Ammon's horn (tissue), 1 donor: ENCODE measurements at regions not wholly inside any gene's neighbourhood (a gene's known extent, or its start where the extent isn't known, plus 50 kb on each side); places are given as distances from the start of the nearest gene placed in this dataset.
"Not testable (repeated sequence)": the region's sequence is repeated elsewhere in the genome, so short reads cannot be mapped to it uniquely, and the experiment has no call there.

Experiments
- DNase-seq: peaks from one replicate; pipeline ENCODE4 v3.0.0-alpha.2; 2016; ENCODE audit warnings: low spot score

DNA sequence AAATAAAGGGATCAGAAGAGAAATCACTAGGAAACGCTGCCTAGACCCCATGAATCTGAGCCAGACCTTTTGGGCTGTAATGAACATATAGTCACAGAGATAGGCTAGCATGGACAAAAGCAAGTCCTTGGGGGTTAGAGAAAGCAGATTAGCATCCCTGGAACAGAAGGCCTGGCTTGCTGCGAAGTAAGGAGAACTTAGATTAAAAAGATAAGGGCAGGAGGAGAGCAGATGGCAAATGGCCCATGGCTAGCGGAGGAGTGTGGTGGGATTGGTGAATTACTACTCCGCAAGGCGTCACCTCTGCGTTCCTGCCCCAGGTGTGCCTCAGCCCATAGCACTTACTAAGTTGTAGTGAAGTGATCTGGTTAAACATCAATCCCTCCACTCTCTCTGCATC lies 92.3 kb upstream of the ZNF438 start:
- DNase-seq, result no peak

DNA sequence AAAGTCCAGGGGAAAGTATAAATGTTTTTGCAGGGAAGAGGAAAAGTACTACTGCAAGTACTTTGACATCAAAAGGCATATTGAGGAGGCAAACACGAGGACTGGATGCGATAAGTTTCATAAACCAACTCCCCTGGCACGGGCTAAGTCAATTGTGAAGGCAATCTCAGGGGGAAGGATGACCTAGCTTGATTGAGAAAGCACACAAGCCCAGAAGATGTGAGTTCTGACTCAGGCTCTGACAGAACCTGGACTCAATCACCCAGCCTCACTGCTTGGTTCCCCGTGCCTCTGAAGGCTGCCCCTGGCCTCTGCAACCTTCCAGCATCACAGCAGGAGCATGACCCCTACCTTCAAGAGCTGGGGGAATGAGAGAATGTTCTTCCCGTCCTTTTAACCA lies 93.2 kb upstream of the ZNF438 start:
- no peak for DNase-seq

DNA sequence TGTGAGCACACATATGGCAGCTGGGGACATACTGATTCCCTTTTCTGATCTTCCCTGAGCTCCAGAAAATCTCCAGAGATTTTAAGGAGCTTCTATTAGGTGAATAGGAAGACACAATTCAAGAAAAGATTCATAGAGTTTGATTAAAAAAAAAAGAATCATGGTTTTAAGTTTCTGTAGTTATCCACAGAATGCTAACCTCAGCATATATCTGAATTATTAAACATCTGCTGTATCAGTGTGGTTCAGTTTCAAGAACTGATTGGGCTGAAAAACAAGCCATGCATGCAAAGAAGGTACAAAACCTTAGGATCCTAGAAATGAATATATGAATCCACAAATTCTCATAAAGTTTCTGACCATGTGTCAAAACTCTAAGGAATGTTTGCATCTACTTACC lies 94.1 kb upstream of the ZNF438 start:
- DNase-seq, result no peak

DNA sequence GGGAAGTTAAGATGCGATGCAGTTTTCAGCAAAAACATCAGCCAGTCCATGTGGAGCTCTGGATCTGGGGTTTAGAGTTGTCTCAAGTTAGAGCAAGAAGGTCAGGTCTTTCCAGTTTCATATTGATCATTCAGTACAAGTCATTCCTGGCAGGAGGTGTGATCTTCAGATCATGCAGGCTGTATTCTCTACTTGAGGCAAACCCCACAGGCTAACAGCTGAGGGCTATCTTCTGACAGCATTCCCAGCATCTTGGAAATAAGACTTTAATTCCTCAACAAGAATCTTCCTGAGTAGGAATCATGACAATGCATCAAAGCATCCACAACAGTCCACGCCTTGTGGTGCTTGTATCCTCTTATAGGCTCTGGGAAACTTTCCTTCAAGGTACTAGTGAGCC lies 94.9 kb upstream of the ZNF438 start:
- DNase-seq, result no peak

DNA sequence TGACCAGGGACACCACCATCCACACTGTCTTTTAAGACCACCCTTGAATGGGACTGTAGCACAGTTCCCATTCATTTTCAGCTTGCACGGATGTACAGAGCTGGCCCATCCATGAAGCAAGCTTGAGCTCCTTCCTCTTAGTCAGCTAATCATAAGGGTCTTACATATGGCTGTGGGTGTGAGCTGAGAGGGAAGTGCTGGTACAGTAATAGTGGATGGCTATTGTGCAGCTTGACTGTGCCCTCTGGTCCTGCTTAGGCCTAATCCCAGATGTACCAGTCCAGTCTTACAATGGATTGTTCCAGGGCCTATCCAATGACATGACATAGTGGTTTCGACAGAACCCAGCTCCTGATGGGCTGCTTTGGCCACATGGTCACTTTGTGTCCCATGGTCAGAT lies 96.9 kb upstream of the ZNF438 start:
- no peak for DNase-seq

DNA sequence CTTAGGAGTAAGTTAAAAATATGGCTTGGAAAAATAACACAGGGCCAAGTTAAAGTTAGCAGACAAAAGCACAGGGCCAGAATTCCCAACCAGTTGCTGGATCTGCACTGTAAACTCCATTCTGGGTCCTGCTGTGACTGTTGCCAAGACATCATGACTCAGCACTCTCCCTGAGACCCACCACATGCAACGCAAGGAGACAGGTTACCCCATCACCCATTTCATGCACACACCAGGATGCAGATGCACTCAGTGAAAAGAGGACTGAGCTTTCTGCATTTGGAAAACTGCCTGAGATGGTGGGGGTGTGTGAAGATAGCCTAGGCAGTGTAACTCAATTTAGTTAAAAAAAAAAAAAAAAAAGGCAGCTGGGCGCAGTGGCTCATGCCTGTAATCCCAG lies 97.6 kb upstream of the ZNF438 start:
- peak; percentile 41 for DNase-seq

DNA sequence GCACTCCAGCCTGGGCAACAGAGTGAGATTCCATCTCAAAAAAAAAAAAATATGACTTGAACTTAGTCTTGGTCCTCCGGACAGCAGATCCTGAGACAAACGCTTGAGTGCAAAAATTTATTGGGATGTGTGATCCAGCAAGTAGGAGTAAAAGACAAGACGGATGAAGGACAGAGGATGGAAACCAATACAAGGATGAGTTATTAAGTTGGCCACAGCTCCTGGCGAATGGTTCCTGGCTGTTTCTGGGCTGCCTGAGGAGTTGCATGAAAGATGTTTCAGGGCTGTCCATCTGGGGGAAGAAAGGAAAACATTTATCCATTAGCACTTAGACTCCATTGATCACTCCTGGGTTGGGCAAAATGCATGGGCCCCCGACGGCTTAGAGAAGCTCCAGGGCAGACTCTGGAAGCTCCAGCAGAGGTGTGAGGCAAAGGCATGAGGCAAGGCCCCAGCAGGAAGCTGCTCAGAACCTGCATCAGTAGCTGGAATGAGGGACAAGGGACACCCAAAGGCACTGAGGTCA lies 98.3 kb upstream of the ZNF438 start:
- no peak for DNase-seq

DNA sequence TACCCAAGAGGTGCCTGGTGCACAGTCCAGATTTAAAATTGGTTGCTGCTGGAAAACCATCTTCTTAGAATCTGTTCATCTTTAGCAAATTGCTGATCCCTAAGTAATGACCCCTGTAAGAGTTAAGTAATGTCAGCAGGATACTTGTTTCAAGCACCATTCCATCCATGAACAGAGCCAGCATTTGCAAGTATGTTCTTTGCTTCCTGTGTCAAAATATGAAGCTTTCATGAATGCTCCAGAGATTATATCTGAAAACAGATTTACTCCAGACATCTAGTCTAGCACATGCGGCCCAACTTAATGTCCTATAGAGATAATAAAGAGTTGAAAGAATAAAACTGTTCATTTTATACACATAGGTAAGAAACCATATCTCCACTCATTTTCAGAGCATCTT lies 98.7 kb upstream of the ZNF438 start:
- DNase-seq, result no peak

DNA sequence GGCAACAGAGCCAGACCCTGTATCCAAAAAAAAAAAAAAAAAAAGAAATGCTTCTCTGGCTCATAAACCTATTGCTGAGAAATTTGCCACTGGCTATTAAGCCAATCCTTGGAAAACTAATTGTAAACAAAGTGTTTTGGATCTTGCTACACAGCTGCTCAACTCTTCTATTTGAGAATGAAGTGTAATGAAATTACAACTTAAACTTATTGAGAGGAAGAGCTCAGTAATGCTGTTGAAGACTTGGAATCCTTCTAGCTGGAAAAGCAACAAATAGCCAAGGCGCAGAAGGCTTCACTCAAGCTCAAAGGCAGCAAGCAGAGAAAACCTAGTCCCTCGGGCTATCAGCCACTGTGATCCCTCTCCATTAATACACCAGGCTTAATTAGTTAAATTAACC lies 99.6 kb upstream of the ZNF438 start:
- DNase-seq, result no peak

DNA sequence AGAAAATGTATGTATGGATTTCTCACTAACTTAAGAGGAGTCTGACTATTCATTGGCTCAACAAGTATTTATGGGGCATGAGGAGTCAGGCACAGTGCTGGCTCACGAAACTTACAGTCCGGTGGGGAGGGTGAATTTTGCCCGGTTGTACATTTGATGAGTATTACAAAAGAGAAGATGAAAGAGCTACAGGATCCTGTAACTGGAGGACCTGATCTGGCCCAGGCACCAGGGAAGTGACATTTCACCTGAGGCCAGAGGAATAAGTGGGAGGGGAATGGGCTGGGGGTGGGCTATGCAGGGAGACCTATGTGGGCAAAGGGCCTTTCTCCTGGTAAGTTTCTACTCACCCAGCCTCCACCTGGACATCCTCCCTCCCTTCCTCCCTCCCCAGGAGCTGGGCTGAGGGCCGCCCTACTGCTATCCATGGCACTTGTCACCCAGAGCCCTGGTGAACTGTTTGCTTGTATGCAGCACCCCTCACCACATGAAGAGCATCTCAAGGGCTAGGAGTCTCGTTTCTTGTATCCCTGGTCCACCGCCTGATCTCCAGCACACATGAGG lies 101.1 kb upstream of the ZNF438 start:
- DNase-seq, result no peak

DNA sequence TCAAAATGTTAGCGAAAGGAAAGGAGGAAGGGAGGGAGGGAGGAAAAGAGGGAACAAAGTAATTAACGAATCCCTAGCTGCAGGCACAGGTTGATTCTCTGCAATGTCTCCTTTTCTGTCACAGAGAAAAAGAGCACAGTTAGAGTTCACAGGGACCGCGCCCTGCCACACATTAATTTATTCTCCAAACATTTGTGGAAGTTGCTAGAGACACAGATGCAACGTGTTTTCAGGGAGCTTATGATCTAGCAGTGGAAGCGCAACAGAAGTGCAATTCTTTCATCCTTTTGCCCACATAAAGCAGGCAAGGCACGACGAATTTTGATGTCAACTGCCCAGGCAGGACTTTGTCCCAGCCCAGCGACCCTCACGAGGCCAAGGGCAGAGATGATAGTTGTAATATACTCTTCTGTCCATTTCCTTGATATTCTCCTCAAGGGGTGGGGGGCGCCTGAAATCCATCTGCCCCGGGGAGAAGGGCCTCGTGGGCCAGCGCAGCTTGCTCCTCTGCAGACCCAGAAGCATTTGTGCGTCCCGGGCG lies 101.7 kb upstream of the ZNF438 start:
- no peak for DNase-seq

DNA sequence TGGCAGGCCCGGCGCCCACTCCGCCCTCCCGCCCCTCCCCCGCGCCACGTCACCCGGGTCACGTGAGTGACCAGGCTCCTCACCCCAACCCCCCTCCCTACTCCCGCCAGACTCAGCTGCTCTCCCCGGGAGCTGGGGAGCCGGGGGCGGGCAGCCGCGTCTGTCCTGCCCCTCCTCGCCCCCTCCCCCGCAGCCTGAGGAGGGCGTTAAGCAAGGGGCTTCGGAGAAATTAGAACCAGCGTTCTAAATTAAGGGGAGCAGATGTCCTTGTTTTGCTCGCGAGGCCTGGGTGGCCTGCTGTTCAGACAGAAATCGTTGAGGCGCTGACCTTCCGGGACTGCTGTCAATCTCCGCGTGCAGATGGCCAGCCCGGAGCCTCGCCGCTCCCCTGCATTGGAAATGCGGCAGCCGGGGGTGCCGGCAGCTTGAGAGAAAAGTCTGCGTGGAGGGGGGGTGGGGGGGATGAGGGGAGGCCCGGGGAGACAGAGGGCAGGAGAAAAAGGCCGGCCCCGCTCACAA lies 102.2 kb upstream of the ZNF438 start:
- DNase-seq, result peak; percentile 91

DNA sequence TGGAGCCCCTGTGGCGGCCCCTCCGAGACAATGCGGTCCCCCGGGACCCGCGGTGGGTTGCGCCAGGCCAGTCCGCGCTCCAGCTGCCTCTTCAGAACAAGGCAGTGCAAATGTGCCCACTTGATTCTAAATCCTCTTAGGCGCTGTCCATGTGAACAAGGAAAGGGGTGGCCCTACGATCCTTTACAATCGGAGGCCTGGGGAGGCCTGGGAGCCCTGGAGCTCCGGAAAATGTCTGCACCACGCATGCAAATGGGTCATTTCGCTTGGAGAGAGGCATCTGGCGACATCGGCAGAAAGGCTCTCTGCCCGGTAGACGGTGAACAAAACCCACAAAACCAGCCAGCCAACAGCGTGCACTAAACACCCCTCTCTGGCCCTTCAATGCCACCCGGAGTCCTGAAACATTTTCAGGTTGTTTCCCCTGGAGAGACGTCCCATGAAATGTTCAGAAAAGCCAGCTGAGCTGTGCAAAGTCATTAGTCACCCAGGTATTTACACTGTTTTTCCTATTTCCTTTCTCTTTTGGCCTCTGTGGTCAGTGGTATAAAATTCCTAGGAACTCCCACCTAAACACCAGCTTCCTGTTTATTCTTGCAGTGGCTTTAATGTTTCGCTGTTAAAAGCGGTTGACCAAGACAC lies 102.8 kb upstream of the ZNF438 start:
- DNase-seq, result peak; percentile 58

DNA sequence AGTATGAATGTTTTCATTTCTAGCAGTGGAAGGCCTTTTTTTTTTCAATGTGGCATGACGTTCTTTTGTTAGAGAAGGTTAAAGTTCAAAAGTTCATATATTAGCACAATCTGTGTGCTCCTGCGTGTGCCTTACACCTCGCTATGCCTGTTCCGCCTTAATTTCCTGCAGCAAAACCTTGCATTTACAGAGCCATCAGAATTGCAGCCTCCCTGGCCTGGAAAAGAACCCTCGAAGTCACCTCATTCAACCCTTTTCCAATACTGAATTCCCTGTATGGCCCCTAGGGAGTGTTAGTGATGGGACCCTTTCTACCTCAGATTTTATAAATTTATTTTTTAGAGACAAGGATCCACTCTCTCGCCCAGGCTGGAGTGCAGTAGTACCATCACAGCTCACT lies 103.5 kb upstream of the ZNF438 start:
- no peak for DNase-seq

DNA sequence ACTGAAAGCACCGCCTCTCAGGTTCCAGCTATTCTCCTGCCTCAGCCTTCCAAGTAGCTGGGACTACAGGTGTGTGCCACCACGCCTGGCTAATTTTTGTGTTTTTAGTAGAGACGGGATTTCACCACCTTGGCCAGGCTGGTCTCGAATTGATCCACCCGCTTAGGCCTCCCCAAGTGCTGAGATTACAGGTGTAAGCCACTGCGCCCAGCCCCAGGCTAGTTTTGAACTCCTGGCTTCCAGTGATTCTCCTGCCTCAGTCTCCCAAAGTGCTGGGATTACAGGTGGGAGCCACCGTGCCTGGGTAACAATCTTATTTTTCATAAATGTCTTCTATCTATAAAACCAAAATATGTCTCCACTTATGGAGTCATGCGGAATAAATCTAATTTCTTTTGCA lies 104.1 kb upstream of the ZNF438 start:
- not testable (repeated sequence) for DNase-seq

DNA sequence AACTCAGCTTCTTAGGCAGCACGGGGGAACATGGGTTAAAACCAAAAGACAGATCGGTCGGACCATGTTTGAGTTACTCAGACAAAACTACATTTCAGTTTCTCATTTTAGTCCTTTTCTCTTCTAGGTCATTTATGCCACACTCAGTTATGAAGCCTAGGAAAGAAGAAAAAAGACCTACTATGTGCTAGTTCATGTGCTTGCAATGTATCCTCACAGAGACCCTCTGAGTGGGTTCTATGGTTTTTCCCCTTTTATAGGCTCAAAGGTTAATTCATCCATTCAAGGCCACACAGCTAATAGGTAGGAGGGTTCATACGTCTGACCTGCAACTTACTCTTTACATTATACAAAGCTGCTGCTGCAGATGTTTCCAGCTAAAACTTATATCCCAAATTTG lies 104.7 kb upstream of the ZNF438 start:
- DNase-seq, result no peak

DNA sequence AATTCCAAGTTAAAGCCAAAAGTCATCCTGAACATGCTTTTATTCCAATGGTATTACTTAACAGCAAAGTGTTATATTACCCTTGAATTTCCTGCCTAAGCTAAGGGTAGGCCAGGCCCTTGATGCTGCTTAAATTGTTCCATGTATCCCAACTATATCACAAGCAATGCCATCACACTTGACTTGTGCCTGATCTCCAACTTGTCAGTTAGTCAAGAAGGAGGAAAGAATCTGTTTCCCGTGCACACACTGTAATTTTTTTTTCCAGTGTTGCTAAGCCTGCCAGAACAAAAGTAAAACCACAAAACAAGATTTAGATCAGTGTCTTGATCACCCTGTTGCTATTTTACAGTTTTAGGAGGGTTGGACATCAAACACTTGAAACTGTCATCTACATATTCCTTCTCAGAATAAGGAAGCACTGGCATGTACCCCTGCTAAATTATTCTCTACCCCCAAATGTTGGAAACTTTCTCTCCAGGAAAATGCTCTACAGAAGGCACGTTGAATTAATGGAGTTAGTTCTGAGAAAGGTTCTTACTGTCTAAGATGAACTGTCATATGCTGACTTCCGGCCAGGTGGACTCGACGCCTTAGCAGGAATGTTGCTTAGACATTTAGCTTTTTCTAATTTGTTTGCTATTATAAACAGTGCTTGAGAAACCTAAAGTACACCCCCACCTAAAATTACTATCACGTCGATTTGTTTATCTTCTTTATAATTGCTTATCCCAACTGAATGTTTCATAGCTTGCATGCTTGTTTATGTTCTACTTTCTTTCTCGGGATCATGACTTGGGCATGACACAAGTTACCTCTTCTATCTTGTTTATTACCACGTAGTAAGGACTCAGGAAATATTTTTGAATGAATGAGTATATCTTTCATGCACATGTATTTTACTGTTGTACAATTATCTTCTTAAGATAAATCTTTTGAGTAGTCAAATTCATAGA lies 105.5 kb upstream of the ZNF438 start:
- DNase-seq, result no peak

DNA sequence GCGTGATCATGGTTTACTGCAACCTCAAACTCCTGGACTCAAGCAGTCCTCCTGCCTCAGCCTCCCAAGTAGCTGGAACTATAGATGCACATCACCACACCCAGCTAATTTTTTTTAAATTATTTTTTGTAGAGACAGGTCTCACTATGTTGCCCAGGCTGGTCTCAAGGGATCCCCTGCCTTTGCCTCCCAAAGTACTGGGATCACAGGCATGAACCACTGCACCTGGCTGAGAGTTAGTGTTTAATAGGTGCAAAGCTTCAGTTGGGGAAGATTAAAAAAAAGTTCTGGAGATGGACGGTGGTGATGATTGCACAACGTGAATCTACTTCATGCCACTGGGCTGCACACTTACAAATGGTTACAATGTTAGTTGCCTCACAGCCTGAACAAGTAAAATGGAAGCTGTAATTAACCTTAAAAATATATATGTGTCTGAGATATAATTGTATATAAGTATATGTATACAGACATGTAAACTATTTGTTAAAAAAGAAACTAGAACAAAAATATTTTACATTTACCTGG lies 106.4 kb upstream of the ZNF438 start:
- DNase-seq, result no peak

DNA sequence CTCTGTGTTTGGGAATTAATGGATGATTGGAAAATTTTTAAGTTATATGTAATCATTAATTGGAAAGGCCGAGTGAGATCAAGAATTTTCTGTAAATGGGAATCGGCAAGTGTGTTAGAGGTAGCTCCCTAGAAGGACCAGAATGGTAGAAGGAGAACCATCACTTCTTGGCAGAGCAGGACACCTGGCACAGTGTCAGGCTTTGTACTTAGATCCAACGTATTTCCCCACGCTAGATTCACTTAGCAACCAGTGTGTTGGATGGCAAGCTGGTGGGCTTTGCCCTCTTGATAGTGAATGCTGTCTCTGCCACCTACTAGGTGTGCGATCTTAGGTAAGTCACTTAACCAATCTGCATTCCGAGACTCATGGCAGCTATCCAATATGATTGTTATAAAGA lies 107.8 kb upstream of the ZNF438 start:
- DNase-seq, result no peak

DNA sequence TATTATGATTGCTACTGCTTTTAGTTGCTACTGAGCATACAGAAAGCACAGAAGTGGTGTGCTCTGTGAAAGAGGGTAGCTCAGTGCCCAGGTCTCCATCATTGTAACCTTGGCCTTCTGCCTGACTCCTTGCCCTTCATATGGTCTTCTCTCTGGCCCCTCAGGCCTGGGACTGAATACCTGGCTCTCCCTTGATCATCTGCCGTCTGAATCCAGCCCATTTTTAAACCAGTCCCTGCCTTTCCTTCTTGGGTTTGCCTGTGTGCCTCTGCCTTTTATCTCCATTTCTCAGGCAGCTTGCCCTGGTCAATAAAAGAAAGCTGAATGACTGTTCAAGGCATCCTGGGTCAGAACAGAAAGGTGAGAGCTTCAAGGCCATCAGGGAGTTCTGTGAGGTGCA lies 109.1 kb upstream of the ZNF438 start:
- no peak for DNase-seq

DNA sequence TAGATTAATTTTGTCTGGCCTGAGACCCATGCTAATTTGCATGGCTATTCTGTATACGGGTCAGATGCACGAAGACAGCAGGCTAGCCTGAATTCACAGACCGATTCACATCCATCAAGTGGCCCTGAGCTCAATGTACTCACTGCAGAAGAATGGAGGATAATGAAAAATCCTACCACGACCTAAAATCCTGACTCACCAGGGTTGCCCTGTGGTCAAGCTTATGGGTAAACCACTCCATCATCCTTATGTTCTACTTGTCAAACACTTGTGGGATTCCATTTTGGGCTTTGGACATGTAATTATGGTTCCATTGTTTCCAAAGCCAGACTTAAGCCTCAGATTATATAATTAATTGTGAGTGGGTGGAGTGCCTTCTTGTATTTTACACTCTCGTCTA lies 110.4 kb upstream of the ZNF438 start:
- no peak for DNase-seq

DNA sequence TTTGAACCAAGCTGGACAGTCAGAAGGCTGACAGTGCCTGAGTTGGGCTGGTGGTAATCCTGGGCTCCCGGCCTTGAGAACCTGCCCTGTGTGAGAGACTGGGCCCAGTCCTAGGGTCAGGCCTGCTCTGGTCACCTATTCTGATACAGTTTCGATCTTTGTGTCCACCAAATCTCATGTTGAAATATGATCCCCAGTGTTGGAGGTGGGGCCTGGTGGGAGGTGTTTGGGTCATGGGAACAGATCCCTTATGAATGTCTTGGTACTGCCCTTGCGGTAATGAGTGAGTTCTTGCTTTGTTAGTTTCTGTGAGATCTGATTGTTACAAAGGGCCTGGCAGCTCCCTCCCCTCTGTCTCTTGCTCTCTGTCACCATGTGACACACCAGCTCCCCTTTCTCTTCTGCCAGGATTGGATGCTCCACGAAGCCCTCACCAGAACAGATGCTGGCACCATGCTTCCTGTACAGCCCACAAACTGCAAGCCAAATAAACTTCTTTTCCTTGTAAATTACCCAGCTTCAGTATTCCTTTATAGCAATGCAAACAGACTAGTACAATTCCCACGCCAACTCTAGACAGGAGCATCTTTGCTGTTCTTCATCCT lies 111.8 kb upstream of the ZNF438 start:
- peak; percentile 57 for DNase-seq
